22Rv1 (cell line): ENCODE measurements at regions not wholly inside any gene's neighbourhood (a gene's known extent, or its start where the extent isn't known, plus 50 kb on each side); places are given as distances from the start of the nearest gene placed in this dataset.

Experiments
- ZFX ChIP-seq: fragments of 450-650 bp; IDR thresholded peaks from 2 replicates; pipeline ENCODE4 v1.6.1; 2017; ENCODE audit warnings: antibody characterized with exemption, borderline replicate concordance
- TF ChIP-seq, protein P1 (sequence below): fragments of 450-650 bp; IDR thresholded peaks from 2 replicates; pipeline ENCODE4 v1.5.1; 2017; ENCODE audit warnings: mild to moderate bottlenecking

DNA sequence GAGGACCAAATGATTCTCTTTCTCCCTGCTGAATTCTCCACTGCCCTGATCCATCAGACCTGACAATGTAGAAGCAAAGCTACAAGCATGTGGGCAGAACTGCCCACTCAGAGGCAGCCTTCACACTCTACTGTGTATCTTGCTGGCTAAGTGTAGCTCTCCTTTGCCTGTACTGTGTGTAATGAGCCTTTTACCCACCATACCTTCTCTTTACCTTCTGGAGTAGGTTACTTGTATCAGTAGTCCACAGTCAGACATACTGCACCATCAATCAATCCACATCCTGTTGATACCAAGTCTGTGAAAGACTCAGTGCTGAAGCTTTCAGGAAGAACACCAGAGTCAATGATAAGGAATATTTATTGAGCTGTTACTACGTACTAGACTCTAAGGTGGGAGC is 440.7 kb upstream of the ARHGEF26 start:
- no peak for TF ChIP-seq ZFX
- TF ChIP-seq, protein P1, sequence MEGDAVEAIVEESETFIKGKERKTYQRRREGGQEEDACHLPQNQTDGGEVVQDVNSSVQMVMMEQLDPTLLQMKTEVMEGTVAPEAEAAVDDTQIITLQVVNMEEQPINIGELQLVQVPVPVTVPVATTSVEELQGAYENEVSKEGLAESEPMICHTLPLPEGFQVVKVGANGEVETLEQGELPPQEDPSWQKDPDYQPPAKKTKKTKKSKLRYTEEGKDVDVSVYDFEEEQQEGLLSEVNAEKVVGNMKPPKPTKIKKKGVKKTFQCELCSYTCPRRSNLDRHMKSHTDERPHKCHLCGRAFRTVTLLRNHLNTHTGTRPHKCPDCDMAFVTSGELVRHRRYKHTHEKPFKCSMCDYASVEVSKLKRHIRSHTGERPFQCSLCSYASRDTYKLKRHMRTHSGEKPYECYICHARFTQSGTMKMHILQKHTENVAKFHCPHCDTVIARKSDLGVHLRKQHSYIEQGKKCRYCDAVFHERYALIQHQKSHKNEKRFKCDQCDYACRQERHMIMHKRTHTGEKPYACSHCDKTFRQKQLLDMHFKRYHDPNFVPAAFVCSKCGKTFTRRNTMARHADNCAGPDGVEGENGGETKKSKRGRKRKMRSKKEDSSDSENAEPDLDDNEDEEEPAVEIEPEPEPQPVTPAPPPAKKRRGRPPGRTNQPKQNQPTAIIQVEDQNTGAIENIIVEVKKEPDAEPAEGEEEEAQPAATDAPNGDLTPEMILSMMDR: no peak
